Neuronal stem cell (in vitro differentiated cells): ENCODE measurements at regions not wholly inside any gene's neighbourhood (a gene's known extent, or its start where the extent isn't known, plus 50 kb on each side); places are given as distances from the start of the nearest gene placed in this dataset.
A peak's percentile ranks its signal among the peaks of the same experiment; 100 is the strongest.

Experiments used
- DNase-seq: peaks from one replicate; pipeline ENCODE4 v3.0.0-alpha.2; 2013; ENCODE audit warnings: low spot score
- H2AFZ ChIP-seq: one replicate; pipeline ENCODE4 v1.6.1; 2013; ENCODE audit warnings: mild to moderate bottlenecking, low read length, inconsistent platforms
- H2AK5ac ChIP-seq: 2 replicates; pipeline ENCODE4 v1.6.1; 2013; ENCODE audit warnings: low read depth, mild to moderate bottlenecking, inconsistent platforms, low read length, moderate library complexity, mixed read lengths
- H2BK120ac ChIP-seq: 2 replicates; pipeline ENCODE4 v1.6.1; 2013; ENCODE audit warnings: low read depth, mild to moderate bottlenecking, inconsistent platforms, low read length, moderate library complexity, mixed read lengths
- H2BK12ac ChIP-seq: one replicate; pipeline ENCODE4 v1.6.1; 2013; ENCODE audit warnings: low read length, inconsistent platforms
- H2BK15ac ChIP-seq: 2 replicates; pipeline ENCODE4 v1.6.1; 2013; ENCODE audit warnings: mild to moderate bottlenecking, low read length, inconsistent platforms, mixed read lengths
- H2BK5ac ChIP-seq: one replicate; pipeline ENCODE4 v1.6.1; 2013; ENCODE audit warnings: inconsistent platforms, mild to moderate bottlenecking, low read length, moderate library complexity
- H3K14ac ChIP-seq: one replicate; pipeline ENCODE4 v1.6.1; 2013; ENCODE audit warnings: low read length, inconsistent platforms
- H3K18ac ChIP-seq: 2 replicates; pipeline ENCODE4 v1.6.1; 2013; ENCODE audit warnings: low read length, inconsistent platforms
- H3K23ac ChIP-seq: 2 replicates; pipeline ENCODE4 v1.6.1; 2013; ENCODE audit warnings: low read depth, mild to moderate bottlenecking, mixed read lengths, low read length, inconsistent platforms; ENCODE audit not compliant: poor library complexity
- H3K27ac ChIP-seq: replicated peaks from 3 replicates; pipeline ENCODE4 v1.5.1; 2013; ENCODE audit warnings: low read length, inconsistent platforms
- H3K27me3 ChIP-seq, 3 experiments: 2 replicates each; pipeline ENCODE4 v1.6.1; 2013; ENCODE audit warnings: low read length in 3 of 3, mild to moderate bottlenecking in 2 of 3, inconsistent platforms in 1 of 3, low read depth in 1 of 3, mixed read lengths in 1 of 3, moderate library complexity in 1 of 3; ENCODE audit not compliant: control insufficient read depth in 3 of 3, insufficient read depth in 3 of 3
- H3K36me3 ChIP-seq, 2 donors: replicated peaks in 1 of 2; 2 replicates each; pipeline ENCODE4 v1.6.1; 2013; ENCODE audit warnings: low read length in 2 of 2; ENCODE audit not compliant: control insufficient read depth in 2 of 2, insufficient read depth in 2 of 2
- H3K4ac ChIP-seq: 2 replicates; pipeline ENCODE4 v1.6.1; 2013; ENCODE audit warnings: inconsistent platforms, mild to moderate bottlenecking, low read length, moderate library complexity
- H3K4me1 ChIP-seq, 2 donors: 1 replicate in 1 of 2; 2 replicates in 1 of 2; pipeline ENCODE4 v1.6.1; 2013; ENCODE audit warnings: low read length in 2 of 2, low read depth in 1 of 2; ENCODE audit not compliant: control insufficient read depth in 2 of 2, insufficient read depth in 1 of 2
- H3K4me2 ChIP-seq: one replicate; pipeline ENCODE4 v1.6.1; 2013; ENCODE audit warnings: mild to moderate bottlenecking, low read length, inconsistent platforms; ENCODE audit not compliant: insufficient read depth, poor library complexity, severe bottlenecking
- H3K4me3 ChIP-seq, 2 donors: 2 replicates each; pipeline ENCODE4 v1.5.1; 2013; ENCODE audit warnings: low read length in 2 of 2, mild to moderate bottlenecking in 2 of 2, inconsistent platforms in 1 of 2, moderate library complexity in 1 of 2
- H3K79me1 ChIP-seq: one replicate; pipeline ENCODE4 v1.6.1; 2013; ENCODE audit warnings: low read depth, mild to moderate bottlenecking, inconsistent platforms, low read length, moderate library complexity
- H3K9ac ChIP-seq: one replicate; pipeline ENCODE4 v1.6.1; 2013; ENCODE audit warnings: mild to moderate bottlenecking, low read depth, low read length, inconsistent platforms; ENCODE audit not compliant: poor library complexity
- H3K9me3 ChIP-seq, 2 donors: replicated peaks in 1 of 2; 2 replicates each; pipeline versions ENCODE3 to v1.6.1; 2013; ENCODE audit warnings: low read length in 2 of 2, mild to moderate bottlenecking in 2 of 2, inconsistent platforms in 1 of 2, low read depth in 1 of 2, mixed read lengths in 1 of 2, moderate library complexity in 1 of 2; ENCODE audit not compliant: control insufficient read depth in 2 of 2, insufficient read depth in 1 of 2
- H4K8ac ChIP-seq: one replicate; pipeline ENCODE4 v1.6.1; 2013; ENCODE audit warnings: low read depth, mild to moderate bottlenecking, inconsistent platforms, low read length, moderate library complexity
- H4K91ac ChIP-seq: one replicate; pipeline ENCODE4 v1.6.1; 2013; ENCODE audit warnings: low read length, low read depth, mild to moderate bottlenecking, inconsistent platforms; ENCODE audit not compliant: poor library complexity
- WGBS, 2 donors: extraction: QIAGEN DNeasy Blood & Tissue Kit; methylation state at CpG; one replicate each; pipeline ENCODE4 v1.1.7; 2013; ENCODE audit warnings: missing lambda C conversion rate in 2 of 2, mixed read lengths in 1 of 2; ENCODE audit not compliant: insufficient read length in 2 of 2, insufficient replicate concordance in 1 of 2; ENCODE audit errors: extremely low coverage in 2 of 2; 5-methylcytosine and 5-hydroxymethylcytosine counted together

DNA sequence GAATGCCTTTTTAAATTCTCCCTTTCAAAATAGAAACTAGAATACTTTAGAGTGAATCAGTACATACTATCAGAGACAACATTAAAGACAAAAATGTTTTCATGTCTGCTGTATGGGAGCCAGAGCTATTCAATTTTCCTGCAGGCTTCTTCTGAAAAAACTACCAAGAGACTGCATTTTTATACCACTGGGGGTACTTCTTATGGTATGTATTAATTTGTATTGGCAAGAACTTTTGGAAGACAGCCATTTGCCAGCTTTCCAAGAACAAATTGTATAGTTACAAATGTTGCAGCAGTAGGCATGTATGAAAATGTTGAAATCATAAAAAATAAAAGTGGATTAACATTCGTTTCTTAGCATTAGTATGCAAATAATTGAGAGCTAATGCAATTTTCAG, 1010.0 kb upstream of the CADM2 start:
- H2BK5ac ChIP-seq: no peak overlapping the region
- H3K79me1 ChIP-seq: no peaks in the 10 kb centered on the region
- H3K27ac ChIP-seq: no peak overlapping the region
- no peaks in the 10 kb centered on the region for H3K27me3 ChIP-seq
- no peak overlapping the region for H4K91ac ChIP-seq
- H3K4me2 ChIP-seq: no peak overlapping the region
- H3K4me3 ChIP-seq: no peak overlapping the region
- no peak overlapping the region for H2AK5ac ChIP-seq
- no peak overlapping the region for H3K18ac ChIP-seq
- no peak overlapping the region for H2BK120ac ChIP-seq
- H3K14ac ChIP-seq: no peak overlapping the region
- no peaks in the 10 kb centered on the region for H3K9me3 ChIP-seq
- no peak overlapping the region for H4K8ac ChIP-seq
- no peak overlapping the region for H2BK15ac ChIP-seq
- H3K36me3 ChIP-seq: no peaks in the 10 kb centered on the region
- no CpG with 5 or more reads among the region's 1 CpG for WGBS, 2 donors
- H2BK12ac ChIP-seq: no peak overlapping the region
- H2AFZ ChIP-seq: no peak overlapping the region
- H3K9ac ChIP-seq: no peak overlapping the region
- no peak overlapping the region for H3K23ac ChIP-seq
- H3K4me1 ChIP-seq: peaks cover 2 to 10% of the 10 kb centered on the region in 2 donors
- no peak overlapping the region for H3K4ac ChIP-seq
- DNase-seq: no peak

DNA sequence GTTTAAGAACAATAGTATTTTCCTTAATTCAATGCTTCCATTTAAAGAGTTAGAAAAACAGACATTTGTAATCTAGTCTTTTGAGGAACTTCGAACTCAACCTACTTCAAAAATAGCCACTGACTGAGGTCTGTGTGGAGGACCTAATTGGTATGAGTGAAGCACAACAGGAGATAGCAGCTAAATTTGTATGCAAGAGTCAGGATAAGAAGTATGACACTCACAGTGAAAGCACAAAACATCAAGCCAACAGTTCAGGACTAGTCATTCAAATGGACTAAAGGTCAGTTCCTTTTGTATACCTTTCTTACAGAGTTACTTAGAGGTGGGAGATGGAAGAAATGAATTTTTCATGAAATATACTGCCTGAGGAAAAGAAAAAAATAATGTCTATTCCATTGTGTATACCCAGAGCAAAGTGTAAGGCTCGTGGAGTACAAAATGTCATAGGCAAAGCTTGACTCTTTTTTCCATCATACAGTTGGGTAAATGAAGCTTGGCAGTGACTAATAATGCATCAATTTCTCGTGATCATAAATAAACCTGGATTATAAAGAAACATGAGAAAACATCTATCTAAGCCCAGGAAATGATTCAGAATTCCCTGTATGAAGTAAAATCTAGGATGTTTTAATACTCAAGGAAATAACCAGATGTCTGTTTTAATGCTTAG, 1005.2 kb upstream of the CADM2 start:
- H2BK15ac ChIP-seq: no peak overlapping the region
- H4K8ac ChIP-seq: no peak overlapping the region
- H3K4ac ChIP-seq: no peak overlapping the region
- no peak overlapping the region for H3K23ac ChIP-seq
- H2BK12ac ChIP-seq: no peak overlapping the region
- no peak overlapping the region for H2BK120ac ChIP-seq
- H2AK5ac ChIP-seq: no peak overlapping the region
- no peaks in the 10 kb centered on the region for H3K79me1 ChIP-seq
- H3K36me3 ChIP-seq: no peaks in the 10 kb centered on the region
- H3K14ac ChIP-seq: no peak overlapping the region
- no peak for DNase-seq
- no peak overlapping the region for H3K18ac ChIP-seq
- peaks cover 2 to 19% of the 10 kb centered on the region in 2 donors for H3K4me1 ChIP-seq
- H3K4me3 ChIP-seq: no peak overlapping the region
- H3K27ac ChIP-seq: no peak overlapping the region
- no CpG with 5 or more reads among the region's 3 CpGs for WGBS, 2 donors
- H4K91ac ChIP-seq: no peak overlapping the region
- peak overlapping the region; percentile 9 for H2AFZ ChIP-seq
- no peaks in the 10 kb centered on the region for H3K9me3 ChIP-seq
- no peaks in the 10 kb centered on the region for H3K27me3 ChIP-seq
- no peak overlapping the region for H2BK5ac ChIP-seq
- H3K4me2 ChIP-seq: no peak overlapping the region
- no peak overlapping the region for H3K9ac ChIP-seq

DNA sequence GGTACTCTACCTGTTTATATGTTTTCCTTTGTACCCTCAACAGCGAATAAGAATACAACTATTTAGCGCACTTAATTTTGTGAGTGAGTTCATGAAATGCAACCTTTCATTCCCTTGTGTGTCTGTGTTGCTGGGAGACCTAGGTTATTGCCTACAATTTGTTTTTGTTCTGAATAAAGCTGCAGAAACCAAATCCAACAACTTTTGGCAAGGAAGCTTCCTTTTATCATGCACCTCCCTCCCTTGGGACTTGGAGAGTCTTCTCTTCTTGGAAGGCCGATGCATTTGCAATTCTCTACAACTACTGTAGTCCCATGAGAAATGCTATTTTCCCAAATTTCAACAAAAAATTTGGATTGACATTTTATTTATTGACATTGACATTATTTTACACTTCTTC, 1002.4 kb upstream of the CADM2 start:
- no peak overlapping the region for H2BK120ac ChIP-seq
- H2BK5ac ChIP-seq: no peak overlapping the region
- no peak overlapping the region for H3K18ac ChIP-seq
- no peak overlapping the region for H4K8ac ChIP-seq
- no peak overlapping the region for H4K91ac ChIP-seq
- H3K4ac ChIP-seq: no peak overlapping the region
- no peak overlapping the region for H3K4me2 ChIP-seq
- no peak overlapping the region for H3K9ac ChIP-seq
- no peak for DNase-seq
- H3K36me3 ChIP-seq: no peaks in the 10 kb centered on the region
- H3K9me3 ChIP-seq: no peaks in the 10 kb centered on the region
- no peak overlapping the region for H2BK15ac ChIP-seq
- no peak overlapping the region for H3K27ac ChIP-seq
- H3K4me3 ChIP-seq: no peak overlapping the region
- no peak overlapping the region for H2BK12ac ChIP-seq
- H3K14ac ChIP-seq: no peak overlapping the region
- WGBS, 2 donors: no CpG with 5 or more reads among the region's 3 CpGs
- no peaks in the 10 kb centered on the region for H3K79me1 ChIP-seq
- H3K4me1 ChIP-seq: peaks cover 2 to 19% of the 10 kb centered on the region in 2 donors
- H2AK5ac ChIP-seq: no peak overlapping the region
- H3K27me3 ChIP-seq: no peaks in the 10 kb centered on the region
- peak overlapping the region; percentile 36 for H2AFZ ChIP-seq
- H3K23ac ChIP-seq: no peak overlapping the region

DNA sequence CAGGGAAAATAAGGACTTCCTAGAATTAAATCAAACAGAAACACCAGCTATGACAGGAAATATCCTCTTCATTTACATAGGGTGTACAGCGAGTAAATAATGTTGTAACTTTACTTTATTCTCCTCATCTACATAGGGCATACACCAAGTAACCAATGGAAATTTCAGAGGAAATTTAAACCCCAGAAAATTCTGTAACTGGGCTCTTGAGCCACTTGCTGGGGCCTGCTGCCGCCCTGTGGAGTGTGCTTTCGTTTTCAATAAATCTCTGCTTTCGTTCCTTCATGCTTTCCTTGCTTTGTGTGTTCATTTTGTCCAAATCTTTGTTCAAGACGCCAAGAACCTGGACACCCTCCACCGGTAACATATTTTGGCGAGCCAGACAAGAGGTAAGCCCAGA, 990.4 kb upstream of the CADM2 start:
- Histone ChIP-seq H4K91ac (no peak overlapping the region), H3K9ac (no peak overlapping the region), H3K27ac (no peak overlapping the region), H2BK15ac (no peak overlapping the region), H3K23ac (no peak overlapping the region), H3K14ac (no peak overlapping the region), H2BK120ac (no peak overlapping the region), H2BK12ac (no peak overlapping the region), H4K8ac (no peak overlapping the region), H3K4ac (no peak overlapping the region), H2BK5ac (no peak overlapping the region), H3K36me3 (no peaks in the 10 kb centered on the region), H3K4me2 (no peak overlapping the region), H3K27me3 (no peaks in the 10 kb centered on the region), H3K18ac (no peak overlapping the region), H3K79me1 (no peaks in the 10 kb centered on the region), H3K9me3 (peaks cover 0 to 4% of the 10 kb centered on the region in 2 donors), H2AFZ (peak overlapping the region; percentile 6), H3K4me3 (no peak overlapping the region), H3K4me1 (no peaks in the 10 kb centered on the region), H2AK5ac (no peak overlapping the region)
- no CpG with 5 or more reads among the region's 7 CpGs for WGBS, 2 donors
- no peak for DNase-seq
